ENCODE measurements at regions not wholly inside any gene's neighbourhood (a gene's known extent, or its start where the extent isn't known, plus 50 kb on each side); places are given as distances from the start of the nearest gene placed in this dataset.
A peak's percentile ranks its signal among the peaks of the same experiment; 100 is the strongest.

- DNase-seq (ENCODE audit: low read depth, low spot score): no peak
These were observed 383.1 kb downstream of the TSN start for GRCh38 chr2:122138561-122138960.

GRCh38 chr2:122139739-122140420 lies 384.4 kb downstream of the TSN start:
- peaks cover 12% of the 10 kb centered on the region for H3K4me1 Mint-ChIP-seq
- peaks cover 4% of the 10 kb centered on the region for H3K9me3 Mint-ChIP-seq
- DNase-seq (ENCODE audit: low read depth, low spot score): no peak
- peak overlapping the region; percentile 27 for H3K27ac Mint-ChIP-seq (ENCODE audit: unreplicated experiment)
- H3K27me3 Mint-ChIP-seq (ENCODE audit: low read depth): no peaks in the 10 kb centered on the region
- no peak for TF ChIP-seq CTCF (conservative IDR thresholded peaks at IDR 0.05)
- no peak overlapping the region for H3K4me3 Mint-ChIP-seq
- no peaks in the 10 kb centered on the region for H3K36me3 Mint-ChIP-seq (ENCODE audit: low read depth)

More at GRCh38 chr2:122138561-122138960, 383.1 kb downstream of the TSN start:
- Mint-ChIP-seq H3K4me1 (peaks cover 12% of the 10 kb centered on the region), H3K4me3 (no peak overlapping the region), H3K27ac (ENCODE audit: unreplicated experiment) (no peak overlapping the region), H3K27me3 (ENCODE audit: low read depth) (no peaks in the 10 kb centered on the region), H3K9me3 (peaks cover 9% of the 10 kb centered on the region), H3K36me3 (ENCODE audit: low read depth) (no peaks in the 10 kb centered on the region)
- TF ChIP-seq CTCF (conservative IDR thresholded peaks at IDR 0.05): no peak

GRCh38 chr2:122144884-122145283 lies 389.4 kb downstream of the TSN start:
- DNase-seq (ENCODE audit: low read depth, low spot score): no peak
- no peaks in the 10 kb centered on the region for H3K27me3 Mint-ChIP-seq (ENCODE audit: low read depth)
- no peak overlapping the region for H3K27ac Mint-ChIP-seq (ENCODE audit: unreplicated experiment)
- no peaks in the 10 kb centered on the region for H3K36me3 Mint-ChIP-seq (ENCODE audit: low read depth)
- H3K4me3 Mint-ChIP-seq: no peak overlapping the region
- TF ChIP-seq CTCF (conservative IDR thresholded peaks at IDR 0.05): no peak
- no peaks in the 10 kb centered on the region for H3K9me3 Mint-ChIP-seq
- no peaks in the 10 kb centered on the region for H3K4me1 Mint-ChIP-seq

- H3K36me3 Mint-ChIP-seq (ENCODE audit: low read depth): no peaks in the 10 kb centered on the region
- DNase-seq (ENCODE audit: low read depth, low spot score): no peak
- H3K27me3 Mint-ChIP-seq (ENCODE audit: low read depth): no peaks in the 10 kb centered on the region
- H3K27ac Mint-ChIP-seq (ENCODE audit: unreplicated experiment): no peak overlapping the region
- no peak for TF ChIP-seq CTCF (conservative IDR thresholded peaks at IDR 0.05)
- no peak overlapping the region for H3K4me3 Mint-ChIP-seq
- peaks cover 6% of the 10 kb centered on the region for H3K4me1 Mint-ChIP-seq
- no peaks in the 10 kb centered on the region for H3K9me3 Mint-ChIP-seq
These were observed 390.4 kb downstream of the TSN start for GRCh38 chr2:122145856-122146255.

GRCh38 chr2:122148128-122148767 lies 392.8 kb downstream of the TSN start:
- no peak for TF ChIP-seq CTCF (conservative IDR thresholded peaks at IDR 0.05)
- Mint-ChIP-seq H3K27me3 (ENCODE audit: low read depth) (no peaks in the 10 kb centered on the region), H3K9me3 (no peaks in the 10 kb centered on the region), H3K36me3 (ENCODE audit: low read depth) (no peaks in the 10 kb centered on the region), H3K27ac (ENCODE audit: unreplicated experiment) (no peak overlapping the region), H3K4me3 (no peak overlapping the region), H3K4me1 (peaks cover 18% of the 10 kb centered on the region)
- no peak for DNase-seq (ENCODE audit: low read depth, low spot score)

Data from neural crest cell (in vitro differentiated cells).